Hepatocyte (in vitro differentiated cells): ENCODE measurements at regions not wholly inside any gene's neighbourhood (a gene's known extent, or its start where the extent isn't known, plus 50 kb on each side); places are given as distances from the start of the nearest gene placed in this dataset.

Source experiments
- DNase-seq: peaks from one replicate; pipeline ENCODE4 v3.0.0-alpha.2; 2016; ENCODE audit warnings: low spot score
- H2AFZ ChIP-seq: fragments of 200-600 bp; sonication (generic); 2 replicates; pipeline ENCODE4 v1.6.0; 2016; ENCODE audit warnings: antibody characterized with exemption, mild to moderate bottlenecking
- H3K27ac ChIP-seq: fragments of 200-600 bp; sonication (generic); 2 replicates; pipeline ENCODE4 v1.5.1; 2016; ENCODE audit warnings: mild to moderate bottlenecking
- H3K27me3 ChIP-seq: fragments of 200-600 bp; sonication (generic); 2 replicates; pipeline ENCODE4 v1.6.1; 2016
- H3K36me3 ChIP-seq: fragments of 200-600 bp; sonication (generic); replicated peaks from 2 replicates; pipeline ENCODE4 v1.5.1; 2016; ENCODE audit warnings: low read depth; ENCODE audit not compliant: insufficient read depth
- H3K4me1 ChIP-seq: fragments of 200-600 bp; sonication (generic); 2 replicates; pipeline ENCODE4 v1.5.1; 2016; ENCODE audit warnings: mild to moderate bottlenecking, moderate library complexity; ENCODE audit not compliant: insufficient read depth
- H3K4me2 ChIP-seq: fragments of 200-600 bp; sonication (generic); 2 replicates; pipeline ENCODE4 v1.6.0; 2016
- H3K4me3 ChIP-seq: fragments of 200-600 bp; sonication (generic); 2 replicates; pipeline ENCODE4 v1.5.1; 2016; ENCODE audit warnings: mild to moderate bottlenecking
- H3K79me2 ChIP-seq: fragments of 200-600 bp; sonication (generic); 2 replicates; pipeline ENCODE4 v1.6.0; 2017; ENCODE audit warnings: mild to moderate bottlenecking
- H3K9me2 ChIP-seq: fragments of 200-600 bp; sonication (generic); replicated peaks from 2 replicates; pipeline ENCODE4 v1.6.0; 2017; ENCODE audit warnings: mild to moderate bottlenecking; ENCODE audit not compliant: insufficient read depth
- H3K9me3 ChIP-seq: fragments of 200-600 bp; sonication (generic); 2 replicates; pipeline ENCODE4 v1.5.1; 2016; ENCODE audit warnings: low read depth, mild to moderate bottlenecking
- H4K20me1 ChIP-seq: fragments of 200-600 bp; sonication (generic); 2 replicates; pipeline ENCODE4 v1.6.0; 2016; ENCODE audit warnings: mild to moderate bottlenecking; ENCODE audit not compliant: insufficient read depth, poor library complexity, severe bottlenecking
- CTCF ChIP-seq: fragments of 200-600 bp; sonication (generic); IDR thresholded peaks from 2 replicates; pipeline ENCODE4 v1.5.1; 2016; ENCODE audit warnings: antibody characterized with exemption, mild to moderate bottlenecking; ENCODE audit not compliant: poor library complexity
- EZH2 ChIP-seq: fragments of 200-600 bp; sonication (generic); IDR thresholded peaks from 2 replicates; pipeline ENCODE4 v1.6.1; 2016; ENCODE audit warnings: antibody characterized with exemption, mild to moderate bottlenecking, borderline replicate concordance
- EZH2phosphoT487 ChIP-seq: fragments of 200-600 bp; sonication (generic); IDR thresholded peaks from one replicate; pipeline ENCODE4 v1.6.1; 2018; ENCODE audit warnings: antibody characterized with exemption, mild to moderate bottlenecking, low read depth, moderate library complexity; ENCODE audit not compliant: unreplicated experiment, severe bottlenecking
- WGBS: methylation state at CpG from one replicate; pipeline ENCODE4 v1.1.6; 2016; ENCODE audit warnings: low lambda C conversion rate; ENCODE audit errors: missing lambda C conversion rate; 5-methylcytosine and 5-hydroxymethylcytosine counted together

DNA sequence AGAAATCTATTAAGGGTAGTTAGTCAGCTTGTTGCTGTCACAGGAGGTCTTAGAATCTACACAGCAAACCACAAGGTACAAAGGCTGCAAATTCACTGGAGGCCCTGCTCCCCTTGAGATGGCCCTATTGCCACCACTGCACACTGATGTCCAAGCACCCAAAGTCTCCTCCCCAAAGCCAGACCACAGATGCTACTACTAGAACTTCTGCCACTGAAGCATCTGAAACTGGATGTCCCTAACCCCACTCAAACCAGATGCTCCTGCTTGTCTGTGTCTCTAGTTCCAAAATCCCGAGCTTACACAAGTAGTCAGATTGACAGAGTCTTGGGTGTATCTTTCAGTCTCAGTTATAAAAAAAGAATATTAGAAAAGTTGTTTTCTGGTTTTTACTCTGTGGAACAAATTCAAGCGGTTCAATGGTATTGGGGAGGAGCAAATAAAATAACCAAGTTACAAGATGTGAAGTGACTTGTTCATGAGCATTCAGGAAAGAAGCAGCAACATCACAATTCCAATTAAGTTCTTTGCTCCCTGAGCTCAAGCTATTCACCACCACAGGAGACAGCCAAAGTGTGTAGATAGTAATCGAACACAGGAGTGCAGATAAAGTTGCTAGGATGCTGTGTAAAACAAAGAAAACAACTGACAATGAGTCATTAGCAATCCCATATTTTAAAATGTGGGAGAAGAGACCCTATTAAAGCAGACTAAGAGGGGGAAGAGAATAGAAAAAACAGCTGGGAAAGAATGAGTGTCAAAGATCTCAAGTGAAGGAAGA is 352.3 kb downstream of the PDGFC start:
- H2AFZ ChIP-seq = no peak overlapping the region
- WGBS = 75% methylated on average over 3 of the region's 3 CpGs
- H3K36me3 ChIP-seq = no peaks in the 10 kb centered on the region
- no peaks in the 10 kb centered on the region for H3K27me3 ChIP-seq
- TF ChIP-seq EZH2phosphoT487 (no peak), EZH2 (no peak), CTCF (no peak)
- H3K79me2 ChIP-seq = no peaks in the 10 kb centered on the region
- no peak overlapping the region for H3K4me3 ChIP-seq
- H3K4me2 ChIP-seq = no peak overlapping the region
- no peak overlapping the region for H3K27ac ChIP-seq
- H4K20me1 ChIP-seq = no peaks in the 10 kb centered on the region
- H3K4me1 ChIP-seq = peaks cover 4% of the 10 kb centered on the region
- no peak for DNase-seq
- no peaks in the 10 kb centered on the region for H3K9me2 ChIP-seq
- no peaks in the 10 kb centered on the region for H3K9me3 ChIP-seq

DNA sequence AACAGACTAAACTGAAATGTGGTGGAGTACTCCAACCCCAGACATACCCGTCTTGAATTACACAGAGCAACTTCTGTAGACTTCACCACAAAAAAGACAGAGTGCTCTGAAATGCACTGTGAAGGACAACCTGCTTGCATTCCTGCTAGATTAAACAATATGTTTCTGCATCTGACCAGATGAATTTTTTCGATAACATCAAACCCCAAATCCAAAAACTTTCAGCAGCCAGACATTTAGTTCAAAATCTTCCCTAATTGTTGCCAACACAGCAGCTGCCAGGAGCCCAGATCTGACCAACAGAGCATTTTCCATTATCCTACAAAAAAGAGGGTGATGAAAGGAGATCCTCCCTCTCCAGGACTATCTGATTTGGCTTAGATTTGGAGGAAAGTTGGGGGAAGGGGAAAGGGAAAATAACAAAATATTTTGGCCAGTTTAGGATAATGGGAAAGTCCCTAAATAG is 356.5 kb downstream of the PDGFC start:
- Histone ChIP-seq H3K27me3 (no peaks in the 10 kb centered on the region), H3K4me1 (peaks cover 4% of the 10 kb centered on the region), H3K4me3 (no peak overlapping the region), H3K9me2 (no peaks in the 10 kb centered on the region), H2AFZ (no peak overlapping the region), H3K9me3 (no peaks in the 10 kb centered on the region), H4K20me1 (no peaks in the 10 kb centered on the region), H3K79me2 (no peaks in the 10 kb centered on the region), H3K4me2 (no peak overlapping the region), H3K27ac (no peak overlapping the region), H3K36me3 (no peaks in the 10 kb centered on the region)
- no peak for TF ChIP-seq EZH2
- TF ChIP-seq CTCF = no peak
- TF ChIP-seq EZH2phosphoT487 = no peak
- 69% methylated on average over 2 of the region's 2 CpGs for WGBS
- no peak for DNase-seq

DNA sequence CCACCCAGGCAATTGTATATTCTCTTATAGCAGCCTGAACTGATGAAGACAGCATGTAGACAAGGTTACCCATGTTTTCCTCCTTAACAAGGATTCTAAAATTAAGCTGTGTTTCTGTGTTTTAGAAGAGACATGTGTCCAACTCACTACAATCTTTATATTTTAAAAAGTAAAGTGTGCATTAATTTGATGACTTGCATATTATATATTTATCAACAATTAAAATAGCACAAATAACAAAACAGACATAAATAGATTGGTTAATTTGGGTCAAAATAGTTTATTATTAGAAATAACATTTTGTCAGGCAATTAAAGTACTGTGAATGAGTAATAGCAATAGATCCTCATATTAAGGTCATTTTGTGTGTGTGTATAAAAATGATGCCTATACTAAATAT is 357.1 kb downstream of the PDGFC start:
- H3K9me3 ChIP-seq = no peaks in the 10 kb centered on the region
- DNase-seq = no peak
- no peaks in the 10 kb centered on the region for H3K9me2 ChIP-seq
- no peaks in the 10 kb centered on the region for H3K79me2 ChIP-seq
- H3K4me3 ChIP-seq = no peak overlapping the region
- no peaks in the 10 kb centered on the region for H3K36me3 ChIP-seq
- peaks cover 4% of the 10 kb centered on the region for H3K4me1 ChIP-seq
- no peak overlapping the region for H3K4me2 ChIP-seq
- H2AFZ ChIP-seq = no peak overlapping the region
- no peak overlapping the region for H3K27ac ChIP-seq
- no peaks in the 10 kb centered on the region for H4K20me1 ChIP-seq
- H3K27me3 ChIP-seq = no peaks in the 10 kb centered on the region
- TF ChIP-seq EZH2phosphoT487 = no peak

DNA sequence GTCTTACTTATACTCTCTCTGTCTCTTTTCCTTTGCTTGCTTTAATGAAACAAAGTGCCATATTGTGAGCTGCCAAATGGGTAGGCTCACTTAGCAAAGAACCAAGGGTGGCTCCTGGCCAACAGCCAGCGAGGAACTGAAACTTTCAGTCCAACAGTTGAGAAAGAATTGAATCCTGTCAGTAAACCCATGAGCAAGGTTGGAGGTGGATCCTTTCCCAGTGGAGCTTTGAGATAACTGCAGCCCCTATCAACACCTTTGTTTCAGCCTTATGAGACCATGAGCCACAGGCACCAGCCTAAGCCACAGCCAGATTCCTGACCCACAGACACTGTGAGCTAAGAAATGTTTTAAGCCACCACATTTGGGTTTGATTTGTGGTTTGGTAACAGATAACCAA is 362.2 kb downstream of the PDGFC start:
- no peaks in the 10 kb centered on the region for H3K27me3 ChIP-seq
- no peak overlapping the region for H3K4me3 ChIP-seq
- TF ChIP-seq CTCF (no peak), EZH2 (no peak), EZH2phosphoT487 (no peak)
- DNase-seq = no peak
- H2AFZ ChIP-seq = no peak overlapping the region
- no peaks in the 10 kb centered on the region for H3K36me3 ChIP-seq
- H3K79me2 ChIP-seq = no peaks in the 10 kb centered on the region
- H3K9me2 ChIP-seq = no peaks in the 10 kb centered on the region
- no peaks in the 10 kb centered on the region for H3K4me1 ChIP-seq
- H3K27ac ChIP-seq = no peak overlapping the region
- H4K20me1 ChIP-seq = no peaks in the 10 kb centered on the region
- H3K9me3 ChIP-seq = no peaks in the 10 kb centered on the region
- no peak overlapping the region for H3K4me2 ChIP-seq
- WGBS = 95% methylated on average over 1 of the region's 1 CpG
